ENCODE measurements at regions not wholly inside any gene's neighbourhood (a gene's known extent, or its start where the extent isn't known, plus 50 kb on each side); places are given as distances from the start of the nearest gene placed in this dataset.

- no peak for TF ChIP-seq CTCF (IDR thresholded peaks at IDR 0.05)
- no peak for TF ChIP-seq POLR2A (IDR thresholded peaks at IDR 0.05)
- no peak for TF ChIP-seq POLR2AphosphoS5 (IDR thresholded peaks at IDR 0.05)
Observed at GRCh38 chr2:6177811-6178210, 485.6 kb downstream of the SOX11 start.
